OCI-LY1 (cell line): ENCODE measurements at regions not wholly inside any gene's neighbourhood (a gene's known extent, or its start where the extent isn't known, plus 50 kb on each side); places are given as distances from the start of the nearest gene placed in this dataset.

Experiments used
- H2AFZ ChIP-seq: fragments of 200-600 bp; sonication (generic), shearing (Covaris generic); 2 replicates; pipeline ENCODE4 v1.6.0; 2014; ENCODE audit warnings: antibody characterized with exemption, mild to moderate bottlenecking, low read length
- H3F3A ChIP-seq: fragments of 200-600 bp; sonication (generic), shearing (Covaris generic); 2 replicates; pipeline ENCODE4 v1.6.0; 2014; ENCODE audit warnings: mild to moderate bottlenecking, antibody characterized with exemption, low read length, moderate library complexity; ENCODE audit not compliant: insufficient read depth
- H3K27ac ChIP-seq: fragments of 200-600 bp; sonication (generic); 2 replicates; pipeline ENCODE4 v1.5.1; 2014; ENCODE audit warnings: low read length, mixed run types, mild to moderate bottlenecking, low read depth; ENCODE audit not compliant: poor library complexity, severe bottlenecking
- H3K27me3 ChIP-seq: fragments of 200-600 bp; sonication (generic); 2 replicates; pipeline ENCODE4 v1.6.0; 2014; ENCODE audit warnings: antibody characterized with exemption, mild to moderate bottlenecking, low read length, moderate library complexity; ENCODE audit not compliant: insufficient read depth
- H3K36me3 ChIP-seq: fragments of 200-600 bp; sonication (generic); 2 replicates; pipeline ENCODE4 v1.6.1; 2014; ENCODE audit warnings: mild to moderate bottlenecking, antibody characterized with exemption, low read length, moderate library complexity, mixed read lengths; ENCODE audit not compliant: insufficient read depth
- H3K4me1 ChIP-seq: fragments of 200-600 bp; sonication (generic); 2 replicates; pipeline ENCODE4 v1.5.1; 2014; ENCODE audit warnings: mild to moderate bottlenecking, low read length, moderate library complexity; ENCODE audit not compliant: insufficient read depth, severe bottlenecking
- H3K4me2 ChIP-seq: fragments of 200-600 bp; sonication (generic), shearing (Covaris generic); 2 replicates; pipeline ENCODE4 v1.6.1; 2014; ENCODE audit warnings: low read length
- H3K4me3 ChIP-seq: fragments of 200-600 bp; sonication (generic); 2 replicates; pipeline ENCODE4 v1.5.1; 2014; ENCODE audit warnings: low read length, low read depth, mild to moderate bottlenecking, mixed read lengths; ENCODE audit not compliant: poor library complexity, severe bottlenecking
- H3K79me2 ChIP-seq: fragments of 200-600 bp; shearing (Covaris generic); 2 replicates; pipeline ENCODE4 v1.6.1; 2016; ENCODE audit warnings: mixed run types, low read length, mixed read lengths; ENCODE audit not compliant: insufficient read depth
- H3K9ac ChIP-seq: fragments of 200-600 bp; sonication (generic), shearing (Covaris generic); 2 replicates; pipeline ENCODE4 v1.6.1; 2014; ENCODE audit warnings: mild to moderate bottlenecking, low read length, mixed read lengths
- H3K9me2 ChIP-seq: fragments of 200-600 bp; sonication (generic), shearing (Covaris generic); 2 replicates; pipeline ENCODE4 v1.6.1; 2014; ENCODE audit warnings: low read depth, mild to moderate bottlenecking, low read length, mixed read lengths
- H3K9me3 ChIP-seq: fragments of 200-600 bp; shearing (Covaris generic); 2 replicates; pipeline ENCODE4 v1.6.1; 2014; ENCODE audit warnings: low read length, mixed read lengths
- H4K20me1 ChIP-seq: fragments of 200-600 bp; sonication (generic), shearing (Covaris generic); 2 replicates; pipeline ENCODE4 v1.6.0; 2016; ENCODE audit warnings: mild to moderate bottlenecking, low read length; ENCODE audit not compliant: insufficient read depth
- EZH2 ChIP-seq: fragments of 200-600 bp; sonication (generic), shearing (Covaris generic); IDR thresholded peaks from 2 replicates; pipeline ENCODE4 v1.8.0; 2017; ENCODE audit warnings: borderline replicate concordance, mixed run types, mild to moderate bottlenecking, antibody characterized with exemption, low read length, moderate library complexity, mixed read lengths
- TF ChIP-seq, protein P1 (sequence below): fragments of 200-600 bp; sonication (generic), shearing (Covaris generic); IDR thresholded peaks from 2 replicates; pipeline ENCODE4 v1.5.1; 2017; ENCODE audit warnings: mild to moderate bottlenecking, antibody characterized with exemption, low read length, moderate library complexity, mixed read lengths

DNA sequence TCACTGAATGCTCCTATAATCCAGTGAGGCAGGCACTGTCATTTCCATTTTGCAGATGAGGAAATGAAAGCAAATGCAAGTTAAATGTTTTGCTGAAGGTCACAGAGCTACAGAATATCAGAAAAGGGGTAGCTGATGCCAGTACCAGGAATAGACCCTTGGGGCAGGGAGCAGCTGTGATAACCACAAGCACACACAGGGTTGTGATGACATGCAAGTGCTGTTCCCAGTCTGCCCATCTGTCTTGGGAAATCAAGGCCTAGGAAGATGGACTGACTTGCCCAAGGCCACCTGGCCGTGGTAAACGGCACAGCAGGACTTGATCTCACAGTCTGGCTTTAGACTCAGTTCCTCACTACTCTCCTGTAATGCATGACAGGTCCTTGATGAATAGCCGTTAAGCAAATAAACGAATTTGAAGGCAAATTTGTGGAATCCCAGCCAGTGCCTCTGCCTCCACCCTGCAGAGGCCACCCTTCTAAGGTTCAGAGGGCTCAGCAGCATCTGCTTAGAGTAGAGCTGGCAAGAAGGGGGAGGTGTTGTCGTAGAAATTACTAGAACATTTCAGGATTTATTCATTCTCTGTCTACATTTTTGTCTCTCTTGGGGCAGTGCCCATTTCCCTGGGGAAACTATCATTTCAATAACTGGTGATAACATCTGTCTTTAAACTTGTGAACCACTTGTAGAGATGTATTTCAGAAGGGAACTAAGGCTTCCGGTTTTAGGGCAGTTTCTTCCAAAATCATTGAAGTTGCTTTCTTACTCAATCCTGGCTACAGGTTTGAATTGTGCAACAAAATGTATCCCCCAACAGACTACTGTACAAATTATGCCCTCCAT is 53.2 kb upstream of the MRPS6 start:
- H3K79me2 ChIP-seq = no peaks in the 10 kb centered on the region
- TF ChIP-seq EZH2 = no peak
- TF ChIP-seq, protein P1, sequence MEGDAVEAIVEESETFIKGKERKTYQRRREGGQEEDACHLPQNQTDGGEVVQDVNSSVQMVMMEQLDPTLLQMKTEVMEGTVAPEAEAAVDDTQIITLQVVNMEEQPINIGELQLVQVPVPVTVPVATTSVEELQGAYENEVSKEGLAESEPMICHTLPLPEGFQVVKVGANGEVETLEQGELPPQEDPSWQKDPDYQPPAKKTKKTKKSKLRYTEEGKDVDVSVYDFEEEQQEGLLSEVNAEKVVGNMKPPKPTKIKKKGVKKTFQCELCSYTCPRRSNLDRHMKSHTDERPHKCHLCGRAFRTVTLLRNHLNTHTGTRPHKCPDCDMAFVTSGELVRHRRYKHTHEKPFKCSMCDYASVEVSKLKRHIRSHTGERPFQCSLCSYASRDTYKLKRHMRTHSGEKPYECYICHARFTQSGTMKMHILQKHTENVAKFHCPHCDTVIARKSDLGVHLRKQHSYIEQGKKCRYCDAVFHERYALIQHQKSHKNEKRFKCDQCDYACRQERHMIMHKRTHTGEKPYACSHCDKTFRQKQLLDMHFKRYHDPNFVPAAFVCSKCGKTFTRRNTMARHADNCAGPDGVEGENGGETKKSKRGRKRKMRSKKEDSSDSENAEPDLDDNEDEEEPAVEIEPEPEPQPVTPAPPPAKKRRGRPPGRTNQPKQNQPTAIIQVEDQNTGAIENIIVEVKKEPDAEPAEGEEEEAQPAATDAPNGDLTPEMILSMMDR = peak; percentile 38
- no peaks in the 10 kb centered on the region for H3K9me2 ChIP-seq
- no peaks in the 10 kb centered on the region for H3F3A ChIP-seq
- H3K4me1 ChIP-seq = peaks cover 59% of the 10 kb centered on the region
- H3K9ac ChIP-seq = peak overlapping the region; percentile 42; the same call in 1 of the 2 replicates
- H2AFZ ChIP-seq = no peak overlapping the region
- H3K4me3 ChIP-seq = peak overlapping the region; percentile 2
- peak overlapping the region; percentile 95 for H3K27ac ChIP-seq
- no peaks in the 10 kb centered on the region for H3K9me3 ChIP-seq
- H3K4me2 ChIP-seq = peak overlapping the region; percentile 37
- no peaks in the 10 kb centered on the region for H3K27me3 ChIP-seq
- H3K36me3 ChIP-seq = no peaks in the 10 kb centered on the region
- H4K20me1 ChIP-seq = no peaks in the 10 kb centered on the region

DNA sequence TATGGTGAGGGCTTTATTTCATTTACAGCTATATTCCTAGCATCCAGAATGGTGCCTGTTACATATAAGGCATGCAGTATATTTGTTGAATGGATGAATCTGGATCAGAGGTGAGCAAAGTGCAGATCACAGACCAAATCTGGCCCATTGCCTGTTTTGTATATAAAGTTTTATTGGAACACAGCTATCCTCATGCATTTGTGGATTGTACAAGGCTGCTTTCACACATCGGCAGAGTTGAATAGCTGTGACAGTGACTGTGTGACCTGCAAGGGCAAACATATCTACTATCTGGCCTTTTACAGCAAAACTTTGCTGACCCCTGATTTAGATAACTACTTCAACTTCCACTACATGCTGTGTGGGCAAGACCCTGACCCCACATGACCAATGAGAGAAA is 54.0 kb upstream of the MRPS6 start:
- peaks cover 1% of the 10 kb centered on the region; the same call in 1 of the 2 replicates for H3K9me3 ChIP-seq
- TF ChIP-seq EZH2 = no peak
- TF ChIP-seq, protein P1 = no peak
- no peaks in the 10 kb centered on the region for H3K27me3 ChIP-seq
- H3K27ac ChIP-seq = peak overlapping the region; percentile 95
- no peaks in the 10 kb centered on the region for H3K36me3 ChIP-seq
- no peak overlapping the region for H2AFZ ChIP-seq
- H3K4me3 ChIP-seq = peak overlapping the region; percentile 2
- H3K9me2 ChIP-seq = no peaks in the 10 kb centered on the region
- peak overlapping the region; percentile 37 for H3K4me2 ChIP-seq
- peaks cover 59% of the 10 kb centered on the region for H3K4me1 ChIP-seq
- no peaks in the 10 kb centered on the region for H3K79me2 ChIP-seq
- H4K20me1 ChIP-seq = no peaks in the 10 kb centered on the region
- peak overlapping the region; percentile 42; the same call in 1 of the 2 replicates for H3K9ac ChIP-seq
- no peaks in the 10 kb centered on the region for H3F3A ChIP-seq

DNA sequence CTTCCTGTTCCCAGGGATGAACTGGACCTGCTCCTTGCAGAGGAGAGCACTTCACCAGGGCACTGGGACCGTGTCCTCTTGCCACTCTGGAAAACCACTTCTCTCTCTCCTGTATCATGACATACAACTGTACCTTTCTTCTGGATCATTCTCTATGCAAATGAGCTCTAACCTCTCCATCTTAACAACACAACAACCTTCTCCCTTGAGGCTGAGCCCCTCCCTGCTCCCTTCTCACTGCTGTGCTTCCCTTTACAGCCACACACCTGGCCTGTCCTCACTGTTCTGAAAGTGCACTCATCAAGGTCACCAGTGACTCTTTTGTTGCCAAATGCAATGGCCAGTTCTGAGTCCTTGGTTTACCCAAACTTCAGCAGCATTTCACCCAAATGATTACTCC is 54.5 kb upstream of the MRPS6 start:
- peaks cover 59% of the 10 kb centered on the region for H3K4me1 ChIP-seq
- H2AFZ ChIP-seq = no peak overlapping the region
- peak overlapping the region; percentile 42; the same call in 1 of the 2 replicates for H3K9ac ChIP-seq
- no peaks in the 10 kb centered on the region for H3K9me2 ChIP-seq
- no peaks in the 10 kb centered on the region for H3F3A ChIP-seq
- H3K27ac ChIP-seq = peak overlapping the region; percentile 95
- peak overlapping the region; percentile 11 for H3K4me3 ChIP-seq
- peak overlapping the region; percentile 37; the same call in 1 of the 2 replicates for H3K4me2 ChIP-seq
- no peaks in the 10 kb centered on the region for H3K36me3 ChIP-seq
- H3K79me2 ChIP-seq = no peaks in the 10 kb centered on the region
- TF ChIP-seq, protein P1 = no peak
- no peak for TF ChIP-seq EZH2
- H3K27me3 ChIP-seq = no peaks in the 10 kb centered on the region
- peaks cover 3% of the 10 kb centered on the region; the same call in 1 of the 2 replicates for H3K9me3 ChIP-seq
- no peaks in the 10 kb centered on the region for H4K20me1 ChIP-seq
